OCI-M1 (cell line): ENCODE measurements at regions not wholly inside any gene's neighbourhood (a gene's known extent, or its start where the extent isn't known, plus 50 kb on each side); places are given as distances from the start of the nearest gene placed in this dataset.
"Not testable (repeated sequence)": the region's sequence is repeated elsewhere in the genome, so short reads cannot be mapped to it uniquely, and the experiment has no call there.

Experiments used
- DNase-seq: peaks from one replicate; lab custom pipeline; 2025; lab: John Stamatoyannopoulos, UW

- no peak for DNase-seq
Measured at GRCh38 chrX:110512341-110512740, 153.7 kb downstream of the RTL9 start.

- DNase-seq: no peak
Measured at GRCh38 chrX:110514509-110514908, 155.9 kb downstream of the RTL9 start.

DNA sequence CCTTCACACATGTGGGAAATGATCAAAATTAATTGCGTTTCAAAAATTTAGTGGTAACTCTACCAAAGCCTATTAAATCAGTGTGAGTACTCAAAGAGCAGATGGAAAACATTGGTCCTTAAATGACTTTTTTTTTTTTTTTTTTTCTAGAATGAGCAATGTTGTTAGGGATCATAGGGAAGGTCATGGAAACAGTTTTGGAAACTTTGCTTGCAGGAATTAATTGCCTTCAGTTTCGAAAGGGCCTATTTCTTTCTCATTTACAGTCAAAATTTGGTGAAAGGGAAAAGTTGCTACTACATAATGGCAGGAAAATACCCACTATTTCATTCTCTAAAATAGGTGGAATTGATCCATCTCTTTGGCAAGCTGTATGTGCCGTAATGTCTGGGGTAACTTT is 160.9 kb downstream of the RTL9 start:
- no peak for DNase-seq

GRCh38 chrX:110519906-110520452 is 161.3 kb downstream of the RTL9 start:
- DNase-seq: no peak

DNA sequence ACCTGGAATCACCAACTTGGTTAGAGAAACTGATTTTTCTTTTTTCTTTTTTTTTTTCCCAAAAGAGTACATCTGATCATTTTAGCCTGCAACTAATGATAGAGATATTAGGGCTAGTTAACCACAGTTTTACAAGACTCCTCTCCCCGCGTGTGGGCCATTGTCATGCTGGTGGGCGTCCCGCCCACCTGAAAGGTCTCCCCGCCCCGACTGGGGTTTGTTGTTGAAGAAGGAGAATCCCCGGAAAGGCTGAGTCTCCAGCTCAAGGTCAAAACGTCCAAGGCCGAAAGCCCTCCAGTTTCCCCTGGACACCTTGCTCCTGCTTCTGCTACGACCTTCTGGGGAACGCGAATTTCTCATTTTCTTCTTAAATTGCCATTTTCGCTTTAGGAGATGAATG is 162.0 kb downstream of the RTL9 start:
- DNase-seq: not testable (repeated sequence)

DNA sequence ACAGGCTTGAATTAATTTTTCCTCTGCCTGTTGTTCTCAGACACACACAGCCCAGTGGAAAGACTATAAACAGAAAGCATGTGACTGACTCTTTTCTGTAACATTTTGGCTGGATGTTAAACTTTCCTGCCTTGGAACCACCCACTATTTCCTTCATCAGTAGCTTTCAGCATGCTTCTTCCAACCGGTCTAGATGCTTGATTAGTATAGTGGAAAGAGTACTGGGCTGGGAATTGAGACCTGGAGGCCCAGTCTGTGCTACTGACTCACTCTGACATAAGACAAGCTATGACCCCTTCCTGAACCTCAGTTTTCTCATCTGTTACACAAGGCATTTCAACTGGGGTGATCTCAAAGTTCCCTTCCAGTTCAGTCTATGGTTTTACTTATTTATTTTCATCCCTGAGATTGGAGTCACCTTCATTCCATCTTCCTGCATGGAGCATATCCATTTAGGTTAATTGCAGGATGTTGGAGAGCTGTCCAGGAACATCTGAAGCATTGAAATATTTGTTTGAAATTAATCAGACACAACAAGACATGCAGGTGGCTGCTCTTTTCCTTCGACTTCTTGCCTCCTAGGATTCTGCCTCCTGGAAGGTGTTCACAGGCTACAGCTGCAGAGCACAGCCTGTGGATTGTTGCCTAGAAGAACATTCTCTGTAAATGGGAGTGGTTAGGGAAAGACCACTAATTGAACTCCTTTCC is 173.4 kb downstream of the RTL9 start:
- DNase-seq: no peak

- no peak for DNase-seq
Measured at GRCh38 chrX:110532581-110532931, 173.9 kb downstream of the RTL9 start.

GRCh38 chrX:110536816-110537215 is 178.2 kb downstream of the RTL9 start:
- peak; percentile 83 for DNase-seq

DNA sequence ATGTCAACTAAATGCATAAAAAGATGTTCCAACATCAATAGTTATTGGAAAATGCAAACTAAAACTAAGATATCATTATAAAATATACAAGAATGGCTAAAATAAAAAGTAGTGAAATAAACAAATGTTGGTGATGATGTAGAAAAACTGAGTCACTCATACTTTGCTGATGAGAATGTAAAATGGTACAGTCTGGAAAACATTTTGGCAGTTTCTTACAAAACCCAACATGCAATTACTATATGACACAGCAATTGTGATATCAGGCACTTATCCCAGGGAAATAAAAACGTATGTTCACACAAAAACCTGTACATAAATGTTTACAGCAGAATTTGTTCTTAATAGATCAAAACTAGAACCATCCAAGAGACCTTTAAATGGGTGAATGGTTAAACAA is 182.6 kb downstream of the RTL9 start:
- DNase-seq: no peak

DNA sequence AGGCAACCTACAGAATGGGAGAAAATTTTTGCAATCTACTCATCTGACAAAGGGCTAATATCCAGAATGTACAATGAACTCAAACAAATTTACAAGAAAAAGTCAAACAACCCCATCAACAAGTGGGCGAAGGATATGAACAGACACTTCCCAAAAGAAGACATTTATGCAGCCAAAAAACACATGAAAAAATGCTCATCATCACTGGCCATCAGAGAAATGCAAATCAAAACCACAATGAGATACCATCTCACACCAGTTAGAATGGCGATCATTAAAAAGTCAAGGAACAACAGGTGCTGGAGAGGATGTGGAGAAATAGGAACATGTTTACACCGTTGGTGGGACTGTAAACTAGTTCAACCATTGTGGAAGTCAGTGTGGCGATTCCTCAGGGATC is 192.2 kb downstream of the RTL9 start:
- DNase-seq: not testable (repeated sequence)

- no peak for DNase-seq
Measured at GRCh38 chrX:110557864-110558263, 199.2 kb downstream of the RTL9 start.

GRCh38 chrX:110558406-110558805 is 199.8 kb downstream of the RTL9 start:
- DNase-seq: no peak

DNA sequence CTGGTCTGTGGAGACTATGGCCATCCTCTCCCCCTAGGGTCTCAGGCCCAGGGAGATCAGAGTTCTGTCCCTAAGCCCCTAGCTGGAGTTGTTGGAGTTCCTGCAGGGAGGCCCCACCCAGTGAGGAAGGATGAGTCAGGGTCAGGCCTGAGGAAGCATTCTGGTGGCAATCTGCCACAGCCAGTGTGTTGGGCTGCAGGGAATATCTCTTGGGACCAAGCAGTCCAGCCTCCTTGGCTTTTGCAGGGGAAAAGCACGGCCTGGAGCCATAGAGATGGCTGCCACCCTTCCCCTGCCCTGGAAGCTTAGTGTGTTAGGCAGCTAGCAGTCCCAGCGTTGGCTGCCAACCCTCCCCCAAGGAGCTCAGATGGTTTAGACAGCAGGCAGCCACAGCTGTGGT is 202.4 kb downstream of the RTL9 start:
- no peak for DNase-seq

GRCh38 chrX:110563282-110563681 is 204.6 kb downstream of the RTL9 start:
- DNase-seq: no peak

DNA sequence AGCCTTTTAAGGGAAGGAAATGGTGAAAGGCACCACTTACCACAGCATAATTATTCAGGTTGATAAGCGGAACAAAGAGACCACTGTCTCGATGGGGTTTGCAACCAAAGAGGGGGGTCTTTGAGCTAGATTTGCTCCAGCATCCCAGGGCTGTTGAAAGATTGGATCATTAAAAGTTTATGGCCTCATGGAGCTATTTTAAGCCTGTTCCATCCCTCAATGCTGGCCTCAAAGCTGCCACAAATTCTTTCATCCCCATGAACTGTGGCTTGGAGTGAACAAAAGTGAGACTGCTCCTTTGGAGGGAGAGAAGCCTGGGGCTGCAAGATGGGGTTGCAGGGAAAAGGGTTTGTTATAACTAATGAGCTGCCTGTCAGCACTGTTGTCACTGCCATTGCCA is 209.8 kb downstream of the RTL9 start:
- no peak for DNase-seq

- no peak for DNase-seq
Measured at GRCh38 chrX:110569506-110569905, 210.9 kb downstream of the RTL9 start.

DNA sequence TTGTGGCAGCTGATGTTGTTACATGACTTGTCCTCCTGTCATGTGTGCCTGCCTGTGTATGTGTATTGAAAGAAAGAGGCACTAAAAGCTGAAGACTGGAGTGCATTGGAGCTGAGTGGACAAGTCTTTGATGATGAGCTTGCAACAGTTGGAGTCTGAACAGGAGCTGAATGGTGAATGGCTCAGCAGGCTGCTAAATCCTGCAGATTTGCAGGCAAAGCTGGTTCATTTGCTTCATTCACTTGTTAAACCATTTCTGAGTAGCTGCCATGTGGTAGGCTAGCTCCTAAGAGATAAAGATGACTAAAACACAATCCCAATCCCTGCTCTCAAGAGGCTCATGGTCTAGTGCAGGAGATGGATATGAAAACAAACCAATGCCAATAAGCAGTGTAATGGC is 217.3 kb downstream of the CHRDL1 start:
- DNase-seq: no peak

DNA sequence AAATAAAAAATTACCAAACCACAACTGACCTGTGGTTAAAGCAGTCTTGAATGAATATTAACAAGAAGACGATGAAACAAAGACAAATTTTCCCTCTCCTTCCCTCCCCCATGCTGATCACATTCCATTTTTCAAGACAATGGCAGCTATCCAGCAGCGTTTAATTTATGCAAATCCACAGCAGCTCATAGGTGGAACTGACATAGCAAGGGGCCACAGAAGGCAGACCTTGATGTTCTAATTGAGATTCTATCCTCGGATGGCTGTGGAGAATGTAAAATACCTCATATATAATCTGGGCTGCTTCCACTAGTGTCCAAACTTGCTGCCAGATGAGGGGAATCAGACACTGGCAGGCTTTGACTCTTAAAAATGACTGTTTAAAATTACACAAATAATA is 211.5 kb downstream of the CHRDL1 start:
- DNase-seq: no peak

DNA sequence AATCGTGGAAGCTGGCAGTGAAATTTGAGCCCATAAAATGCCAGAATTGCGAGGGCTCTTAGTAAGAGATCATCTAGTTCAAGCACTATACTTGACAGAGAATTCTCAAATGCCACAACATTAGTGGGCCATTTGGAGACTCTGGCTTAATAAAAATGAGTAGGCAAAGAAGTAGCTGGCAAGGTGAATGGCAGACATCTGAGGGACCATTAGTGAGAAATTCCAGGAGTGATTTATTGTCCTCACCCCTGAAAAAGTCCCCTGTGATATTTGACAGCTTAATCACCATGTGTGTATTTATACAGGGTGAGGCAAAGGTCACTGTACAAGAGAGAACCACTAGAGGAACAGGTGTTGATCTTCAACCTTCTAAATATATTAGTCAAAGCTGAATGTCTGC is 207.5 kb downstream of the CHRDL1 start:
- no peak for DNase-seq

DNA sequence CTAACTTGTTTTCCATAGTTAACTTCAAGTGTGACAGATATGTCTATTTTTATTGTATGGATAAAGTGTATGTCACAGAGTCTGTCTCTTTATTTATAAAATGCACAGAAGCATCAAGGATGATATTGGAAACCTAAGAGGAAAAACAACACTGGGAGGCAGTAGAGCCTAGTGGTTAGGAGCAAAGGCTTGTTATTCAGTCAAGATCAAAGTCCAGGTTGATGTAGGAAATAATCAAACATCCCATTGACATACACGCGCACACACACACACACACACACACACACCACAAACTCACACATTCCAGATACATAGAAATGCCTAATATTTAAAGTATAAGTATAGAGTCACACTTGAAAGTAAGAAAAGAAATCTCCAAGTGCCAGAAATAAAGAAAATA is 206.8 kb downstream of the CHRDL1 start:
- DNase-seq: no peak

DNA sequence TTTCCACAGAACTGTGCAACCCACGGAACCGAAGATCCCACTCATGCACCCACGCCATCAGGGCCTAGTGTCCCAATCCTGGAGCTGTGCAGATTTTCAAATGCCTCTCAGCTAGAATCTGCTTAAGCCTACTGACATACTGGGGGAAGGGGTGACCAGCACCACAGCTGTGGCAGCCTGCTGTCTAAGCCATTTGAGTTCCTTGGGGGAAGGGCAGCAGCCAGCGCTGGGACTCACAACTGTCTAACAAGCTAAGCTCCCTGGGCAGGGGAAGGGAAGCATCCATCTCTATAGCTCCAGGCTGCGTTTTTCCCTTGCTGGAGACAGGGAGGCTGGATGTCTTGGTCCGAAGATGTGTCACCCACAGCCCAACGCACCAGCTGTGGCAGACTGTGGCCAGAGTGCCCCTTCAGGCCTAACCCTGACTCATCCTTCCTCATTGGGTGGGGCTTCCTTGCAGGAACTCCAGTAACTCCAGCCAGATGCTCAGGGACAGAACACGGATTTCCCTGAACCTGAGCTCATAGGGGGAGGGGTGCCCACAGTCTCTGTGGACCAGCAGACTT is 194.8 kb downstream of the CHRDL1 start:
- DNase-seq: no peak

DNA sequence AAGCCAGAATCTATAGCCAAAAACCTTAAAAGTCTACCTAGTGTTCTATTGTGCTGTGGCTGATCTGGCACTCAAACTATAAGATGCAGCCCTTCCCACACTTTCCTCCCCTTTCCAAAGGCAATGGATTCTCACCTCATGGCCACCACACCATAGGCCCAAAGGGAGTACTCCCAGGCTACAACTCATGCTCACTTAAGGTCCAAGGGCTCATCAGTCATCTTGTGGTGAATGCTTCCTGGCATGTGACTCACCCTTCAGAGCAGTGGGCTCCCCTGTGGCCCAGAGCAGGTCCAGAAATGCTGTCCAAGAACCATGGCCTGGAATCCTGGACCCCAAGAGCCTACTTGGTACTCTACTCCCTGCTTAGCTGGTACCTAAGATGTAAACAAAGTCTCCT is 181.0 kb downstream of the CHRDL1 start:
- no peak for DNase-seq
